ENCODE measurements at regions not wholly inside any gene's neighbourhood (a gene's known extent, or its start where the extent isn't known, plus 50 kb on each side); places are given as distances from the start of the nearest gene placed in this dataset.
A peak's percentile ranks its signal among the peaks of the same experiment; 100 is the strongest.

DNA sequence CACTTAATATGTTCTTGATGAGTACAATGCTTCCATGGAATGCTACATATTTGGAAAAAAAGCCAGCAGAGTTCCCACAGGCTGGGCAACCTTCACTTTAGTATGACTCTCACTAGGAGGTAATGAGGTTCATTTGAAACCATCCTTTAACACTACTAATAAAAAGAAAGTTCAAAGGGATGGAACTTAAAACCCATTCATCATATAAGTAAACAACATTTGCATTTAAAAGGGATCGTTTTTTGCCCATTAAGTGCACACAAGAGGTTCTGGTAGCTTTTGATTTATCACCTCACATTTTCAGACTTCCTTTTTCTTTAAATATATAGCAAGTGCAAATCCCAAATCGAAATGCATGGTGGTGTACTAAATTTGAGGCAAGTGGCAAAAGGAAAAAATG lies 270.8 kb upstream of the DCC start:
- H3K4me1 ChIP-seq, result no peaks in the 10 kb centered on the region
- H3K27ac ChIP-seq, result no peak overlapping the region
- no peaks in the 10 kb centered on the region for H3K36me3 ChIP-seq
- no peak for DNase-seq
- H3K27me3 ChIP-seq, result no peaks in the 10 kb centered on the region
- intact Hi-C loops (cut with DNase I; ENCODE audit: low total_unique reads), result no loop called here
- peaks cover 0 to 30% (median 11%) of the 10 kb centered on the region in 4 donors for H3K9me3 ChIP-seq
- TF ChIP-seq POLR2A (IDR thresholded peaks at IDR 0.05), result no peak
- TF ChIP-seq EP300 (IDR thresholded peaks at IDR 0.05), result no peak
- TF ChIP-seq, protein P1, sequence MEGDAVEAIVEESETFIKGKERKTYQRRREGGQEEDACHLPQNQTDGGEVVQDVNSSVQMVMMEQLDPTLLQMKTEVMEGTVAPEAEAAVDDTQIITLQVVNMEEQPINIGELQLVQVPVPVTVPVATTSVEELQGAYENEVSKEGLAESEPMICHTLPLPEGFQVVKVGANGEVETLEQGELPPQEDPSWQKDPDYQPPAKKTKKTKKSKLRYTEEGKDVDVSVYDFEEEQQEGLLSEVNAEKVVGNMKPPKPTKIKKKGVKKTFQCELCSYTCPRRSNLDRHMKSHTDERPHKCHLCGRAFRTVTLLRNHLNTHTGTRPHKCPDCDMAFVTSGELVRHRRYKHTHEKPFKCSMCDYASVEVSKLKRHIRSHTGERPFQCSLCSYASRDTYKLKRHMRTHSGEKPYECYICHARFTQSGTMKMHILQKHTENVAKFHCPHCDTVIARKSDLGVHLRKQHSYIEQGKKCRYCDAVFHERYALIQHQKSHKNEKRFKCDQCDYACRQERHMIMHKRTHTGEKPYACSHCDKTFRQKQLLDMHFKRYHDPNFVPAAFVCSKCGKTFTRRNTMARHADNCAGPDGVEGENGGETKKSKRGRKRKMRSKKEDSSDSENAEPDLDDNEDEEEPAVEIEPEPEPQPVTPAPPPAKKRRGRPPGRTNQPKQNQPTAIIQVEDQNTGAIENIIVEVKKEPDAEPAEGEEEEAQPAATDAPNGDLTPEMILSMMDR (IDR thresholded peaks at IDR 0.05), result no peak
- TF ChIP-seq POLR2AphosphoS5 (IDR thresholded peaks at IDR 0.05), result no peak
- H3K4me3 ChIP-seq, result no peak overlapping the region
- WGBS, 5 donors, result 15 to 31% (median 21%) methylated on average over 2 of the region's 2 CpGs

DNA sequence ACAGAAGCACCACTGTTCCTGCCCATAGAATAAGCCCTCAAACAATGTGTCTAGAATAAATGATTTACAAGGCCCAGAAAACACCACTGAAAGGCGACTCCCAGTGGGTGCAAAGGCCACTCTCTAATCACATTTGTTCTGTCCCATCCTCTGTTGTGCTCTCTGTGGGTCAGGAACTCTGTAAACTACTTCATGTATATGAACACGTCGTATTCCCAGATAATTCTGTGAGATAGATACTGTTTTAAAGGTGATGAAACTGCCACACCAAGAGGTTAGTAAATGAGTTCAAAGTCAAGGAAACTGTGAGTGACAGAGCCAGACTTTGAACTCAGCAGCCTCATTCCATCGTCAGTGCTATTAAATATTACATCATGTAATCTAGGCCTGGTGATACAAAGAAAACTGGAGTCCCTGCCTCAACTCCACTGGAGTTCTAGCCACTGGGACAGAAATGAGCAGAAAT lies 269.7 kb upstream of the DCC start:
- no peak for TF ChIP-seq POLR2AphosphoS5 (IDR thresholded peaks at IDR 0.05)
- TF ChIP-seq EP300 (IDR thresholded peaks at IDR 0.05), result no peak
- no peak for TF ChIP-seq POLR2A (IDR thresholded peaks at IDR 0.05)
- TF ChIP-seq, protein P1 (IDR thresholded peaks at IDR 0.05), result no peak
- no peaks in the 10 kb centered on the region for H3K36me3 ChIP-seq
- no peak overlapping the region for H3K4me3 ChIP-seq
- no peaks in the 10 kb centered on the region for H3K27me3 ChIP-seq
- H3K9me3 ChIP-seq, result peaks cover 0 to 19% (median 7%) of the 10 kb centered on the region in 4 donors
- no peaks in the 10 kb centered on the region for H3K4me1 ChIP-seq
- intact Hi-C loops (cut with DNase I; ENCODE audit: low total_unique reads), result no loop called here
- H3K27ac ChIP-seq, result no peak overlapping the region
- DNase-seq, result peak in 1 of 2 donors; percentile 5
- 23 to 37% (median 32%) methylated on average over 4 of the region's 4 CpGs for WGBS, 5 donors

DNA sequence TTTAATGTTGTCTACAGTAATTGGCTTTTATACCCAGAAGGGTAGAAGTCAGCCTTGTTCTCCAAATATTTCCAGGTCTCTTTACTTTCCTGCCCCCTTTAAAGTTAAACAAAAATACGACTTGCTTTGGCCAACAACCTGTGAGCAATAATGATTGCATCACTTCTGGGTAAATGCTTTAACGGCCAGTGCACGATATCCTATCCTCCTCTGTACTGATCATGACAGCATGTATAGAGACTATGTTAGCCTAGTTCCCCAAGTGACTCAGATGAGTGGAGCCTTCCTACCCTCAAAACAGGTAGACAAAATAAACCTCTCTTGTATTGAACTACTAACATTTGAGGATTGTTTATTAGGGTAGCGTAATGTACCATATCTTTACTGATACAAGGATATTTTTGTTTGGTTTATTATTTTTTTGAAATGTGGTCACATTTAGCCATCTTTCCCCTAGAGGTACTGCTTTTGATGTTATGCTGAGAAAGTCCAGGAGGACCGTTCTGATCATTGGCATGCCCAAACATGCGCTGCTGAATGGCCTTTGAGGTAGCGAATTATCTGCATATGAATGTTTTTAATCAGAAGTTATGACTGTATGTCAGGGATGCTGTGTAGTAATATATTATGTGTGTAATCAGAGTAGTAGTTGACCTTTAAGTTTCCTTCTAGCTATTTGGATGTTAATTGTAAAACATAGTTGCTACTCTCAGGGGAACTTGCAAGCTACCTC lies 262.6 kb upstream of the DCC start:
- no peaks in the 10 kb centered on the region for H3K4me1 ChIP-seq
- intact Hi-C loops (cut with DNase I; ENCODE audit: low total_unique reads), result no loop called here
- DNase-seq, result no peak
- no peak overlapping the region for H3K27ac ChIP-seq
- no peak overlapping the region for H3K4me3 ChIP-seq
- no peak for TF ChIP-seq EP300 (IDR thresholded peaks at IDR 0.05)
- no peak for TF ChIP-seq POLR2A (IDR thresholded peaks at IDR 0.05)
- no peak for TF ChIP-seq POLR2AphosphoS5 (IDR thresholded peaks at IDR 0.05)
- TF ChIP-seq, protein P1 (IDR thresholded peaks at IDR 0.05), result no peak
- no peaks in the 10 kb centered on the region for H3K9me3 ChIP-seq
- H3K27me3 ChIP-seq, result no peaks in the 10 kb centered on the region
- 84 to 88% (median 86%) methylated on average over 7 of the region's 7 CpGs for WGBS, 5 donors
- H3K36me3 ChIP-seq, result no peaks in the 10 kb centered on the region

DNA sequence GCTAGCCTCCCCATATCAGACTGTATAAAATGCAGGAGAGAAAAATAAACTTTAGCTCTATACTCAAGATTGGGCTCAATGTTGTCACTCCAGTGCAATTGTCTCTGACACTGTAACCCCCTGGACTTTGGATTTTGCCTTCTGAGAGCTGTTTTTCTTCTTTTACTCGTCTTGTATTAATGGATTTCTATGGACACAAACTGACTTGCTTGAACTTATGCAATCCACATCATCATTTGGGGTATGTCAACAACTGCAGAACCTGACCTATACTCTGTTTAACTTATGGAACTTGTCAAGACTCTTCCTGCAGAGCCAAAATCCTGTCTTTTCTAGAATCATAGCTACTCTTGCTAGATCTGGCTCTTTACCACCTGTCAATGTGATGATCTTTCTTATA lies 257.8 kb upstream of the DCC start:
- Histone ChIP-seq H3K4me3 (no peak overlapping the region), H3K27me3 (no peaks in the 10 kb centered on the region), H3K36me3 (no peaks in the 10 kb centered on the region), H3K4me1 (no peaks in the 10 kb centered on the region), H3K9me3 (no peaks in the 10 kb centered on the region), H3K27ac (no peak overlapping the region)
- intact Hi-C loops (cut with DNase I; ENCODE audit: low total_unique reads), result no loop called here
- 5 to 20% (median 16%) methylated on average over 1 of the region's 1 CpG for WGBS, 5 donors
- DNase-seq, result peak in 1 of 2 donors; percentile 13
- TF ChIP-seq POLR2AphosphoS5 (IDR thresholded peaks at IDR 0.05) (no peak), EP300 (IDR thresholded peaks at IDR 0.05) (no peak), POLR2A (IDR thresholded peaks at IDR 0.05) (no peak)

DNA sequence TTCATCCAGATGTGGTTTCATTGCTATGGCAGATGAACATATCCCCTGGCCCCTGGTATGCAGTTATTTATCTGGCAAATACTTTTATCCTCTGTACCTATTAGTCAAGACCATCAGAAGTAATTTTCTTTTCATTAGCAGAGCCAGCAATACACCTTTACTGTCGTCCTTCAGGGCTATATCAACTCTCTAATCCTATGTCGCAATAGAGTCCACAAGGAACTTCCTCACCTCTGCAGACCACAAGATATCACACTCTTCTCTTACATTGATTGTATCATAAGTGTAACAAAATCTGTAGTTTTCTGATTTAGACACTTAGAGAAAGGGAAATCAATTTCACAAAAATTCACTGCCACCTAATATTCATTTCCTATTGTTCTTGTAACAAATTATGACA lies 252.9 kb upstream of the DCC start:
- Histone ChIP-seq H3K4me1 (no peaks in the 10 kb centered on the region), H3K27me3 (no peaks in the 10 kb centered on the region), H3K36me3 (no peaks in the 10 kb centered on the region), H3K4me3 (no peak overlapping the region), H3K9me3 (no peaks in the 10 kb centered on the region), H3K27ac (no peak overlapping the region)
- TF ChIP-seq POLR2A (IDR thresholded peaks at IDR 0.05) (no peak), POLR2AphosphoS5 (IDR thresholded peaks at IDR 0.05) (no peak), EP300 (IDR thresholded peaks at IDR 0.05) (no peak)
- TF ChIP-seq, protein P1 (IDR thresholded peaks at IDR 0.05), result no peak
- DNase-seq, result no peak
- WGBS, 5 donors, result 65 to 76% (median 71%) methylated on average over 2 of the region's 2 CpGs
- intact Hi-C loops (cut with DNase I; ENCODE audit: low total_unique reads), result no loop called here

All from stomach (tissue), 8 donors.